Keratinocyte (primary cell): ENCODE measurements at regions not wholly inside any gene's neighbourhood (a gene's known extent, or its start where the extent isn't known, plus 50 kb on each side); places are given as distances from the start of the nearest gene placed in this dataset.

Source experiments
- DNase-seq: peaks from one replicate; pipeline ENCODE4 v3.0.0-alpha.2; 2011; ENCODE audit warnings: low read depth, missing footprints, low spot score
- FAIRE-seq: peaks from 2 replicates; lab custom pipeline; 2011; peaks lifted over from hg19 to GRCh38; lab: Jason Lieb, UNC
- H2AFZ ChIP-seq: 2 replicates; pipeline ENCODE4 v1.6.0; 2012; ENCODE audit warnings: low read length, control low read depth, inconsistent platforms; ENCODE audit not compliant: control insufficient read depth
- H3K27ac ChIP-seq: 2 replicates; pipeline ENCODE4 v1.5.1; 2011; ENCODE audit warnings: low read length; ENCODE audit not compliant: control insufficient read depth, insufficient read depth
- H3K27me3 ChIP-seq: 3 replicates; pipeline ENCODE4 v1.6.0; 2011; ENCODE audit warnings: low read length; ENCODE audit not compliant: control insufficient read depth, insufficient read depth; ENCODE audit errors: extremely low read depth
- H3K36me3 ChIP-seq, 2 experiments: 2 replicates in 1 of 2; 3 replicates in 1 of 2; pipeline ENCODE4 v1.5.1; 2011; ENCODE audit warnings: low read length in 2 of 2, mild to moderate bottlenecking in 1 of 2; ENCODE audit not compliant: control insufficient read depth in 2 of 2, insufficient read depth in 2 of 2; ENCODE audit errors: extremely low read depth in 1 of 2
- H3K4me1 ChIP-seq: 3 replicates; pipeline ENCODE4 v1.5.1; 2011; ENCODE audit warnings: low read length; ENCODE audit not compliant: control insufficient read depth, insufficient read depth; ENCODE audit errors: extremely low read depth
- H3K4me2 ChIP-seq: 3 replicates; pipeline ENCODE4 v1.6.0; 2011; ENCODE audit warnings: low read depth, low read length; ENCODE audit not compliant: control insufficient read depth, insufficient read depth; ENCODE audit errors: extremely low read depth
- H3K4me3 ChIP-seq, 3 experiments: fragments of 200-600 bp in 1 of 3; sonication (generic) in 1 of 3; 2 replicates in 2 of 3; 3 replicates in 1 of 3; pipeline ENCODE4 v1.5.1; 2011 to 2016; ENCODE audit warnings: low read length in 3 of 3, mild to moderate bottlenecking in 3 of 3, control low read depth in 2 of 3, inconsistent platforms in 1 of 3, low read depth in 1 of 3, mixed read lengths in 1 of 3, mixed run types in 1 of 3, moderate library complexity in 1 of 3; ENCODE audit not compliant: control insufficient read depth in 2 of 3, insufficient read depth in 2 of 3; ENCODE audit errors: extremely low read depth in 1 of 3
- H3K79me2 ChIP-seq: 2 replicates; pipeline ENCODE4 v1.6.0; 2012; ENCODE audit warnings: low read length; ENCODE audit not compliant: control insufficient read depth, insufficient read depth
- H3K9ac ChIP-seq: 3 replicates; pipeline ENCODE4 v1.6.0; 2011; ENCODE audit warnings: low read length; ENCODE audit not compliant: control insufficient read depth, insufficient read depth; ENCODE audit errors: extremely low read depth
- H3K9me1 ChIP-seq: 3 replicates; pipeline ENCODE4 v1.6.0; 2011; ENCODE audit warnings: low read length; ENCODE audit not compliant: control insufficient read depth, insufficient read depth; ENCODE audit errors: extremely low read depth
- H3K9me3 ChIP-seq: 2 replicates; pipeline ENCODE4 v1.5.1; 2012; ENCODE audit warnings: low read depth, low read length; ENCODE audit not compliant: control insufficient read depth
- H4K20me1 ChIP-seq: 3 replicates; pipeline ENCODE4 v1.6.0; 2011; ENCODE audit warnings: low read length; ENCODE audit not compliant: control insufficient read depth, insufficient read depth; ENCODE audit errors: extremely low read depth
- CTCF ChIP-seq, 3 experiments: IDR thresholded peaks in 1 of 3; conservative IDR thresholded peaks in 1 of 3; optimal IDR thresholded peaks in 1 of 3; 2 replicates in 2 of 3; 3 replicates in 1 of 3; pipeline versions ENCODE3 to v1.5.1; 2011; ENCODE audit warnings: low read length in 3 of 3, mild to moderate bottlenecking in 3 of 3, moderate library complexity in 2 of 3, control low read depth in 1 of 3, inconsistent platforms in 1 of 3; ENCODE audit not compliant: insufficient read depth in 2 of 3; ENCODE audit errors: extremely low read depth in 1 of 3
- EZH2 ChIP-seq: IDR thresholded peaks from one replicate; pipeline ENCODE4 v1.6.1; 2012; ENCODE audit warnings: inconsistent platforms, mild to moderate bottlenecking, low read length, moderate library complexity
- dilution Hi-C: fragments of 300-500 bp; cut with MboI; formaldehyde crosslinking; loops from one replicate; pipeline ENCODE4 v1.7.0; 2020; ENCODE audit warnings: low sequenced_read_pairs; ENCODE audit not compliant: extremely low pct_ligation_motif_present

DNA sequence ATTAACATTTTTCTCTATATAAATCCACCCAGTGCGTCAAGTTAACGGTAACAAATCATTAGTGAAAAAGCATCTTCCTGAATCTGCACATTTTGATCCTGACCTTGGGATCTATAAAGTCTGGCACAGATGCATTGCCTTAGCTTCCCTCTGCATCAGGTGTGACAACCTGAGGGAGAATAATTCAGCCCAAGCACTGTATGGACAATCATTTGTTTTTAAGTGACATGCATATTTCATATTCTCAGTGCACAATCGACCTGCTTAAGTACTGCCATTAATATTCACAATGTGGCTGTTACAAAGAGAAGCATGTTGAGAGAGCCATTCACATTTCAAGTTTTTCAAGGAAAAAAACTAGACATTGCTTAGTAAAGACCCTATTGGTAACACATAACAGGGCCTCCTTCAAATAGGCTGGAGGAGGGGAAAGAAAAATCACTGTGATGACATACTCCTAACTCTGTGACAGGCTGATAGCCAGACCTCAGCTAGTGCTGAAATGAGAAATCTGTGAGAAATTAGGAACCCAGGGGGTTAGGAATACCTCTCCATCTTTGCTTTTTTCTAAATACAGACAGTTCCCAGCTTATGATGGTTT lies 505.3 kb upstream of the CDH5 start:
- DNase-seq = no peak
- no peak for TF ChIP-seq CTCF (optimal IDR thresholded peaks at IDR 0.05 in 1 of 3, IDR thresholded peaks at IDR 0.05 in 1 of 3, conservative IDR thresholded peaks at IDR 0.05 in 1 of 3; ENCODE audit: extremely low read depth in 1 of 3, insufficient read depth in 2 of 3, low read length in 3 of 3)
- TF ChIP-seq EZH2 = no peak
- H3K36me3 ChIP-seq = no peaks in the 10 kb centered on the region
- H3K79me2 ChIP-seq = no peaks in the 10 kb centered on the region
- FAIRE-seq = no peak
- dilution Hi-C loops = no loop called here
- no peak overlapping the region for H3K9ac ChIP-seq
- H3K9me1 ChIP-seq = no peaks in the 10 kb centered on the region
- no peak overlapping the region for H3K4me3 ChIP-seq
- no peak overlapping the region for H2AFZ ChIP-seq
- H3K4me1 ChIP-seq = no peaks in the 10 kb centered on the region
- H3K27ac ChIP-seq = no peak overlapping the region
- H3K4me2 ChIP-seq = no peak overlapping the region
- no peaks in the 10 kb centered on the region for H3K9me3 ChIP-seq
- no peaks in the 10 kb centered on the region for H3K27me3 ChIP-seq
- H4K20me1 ChIP-seq = no peaks in the 10 kb centered on the region

DNA sequence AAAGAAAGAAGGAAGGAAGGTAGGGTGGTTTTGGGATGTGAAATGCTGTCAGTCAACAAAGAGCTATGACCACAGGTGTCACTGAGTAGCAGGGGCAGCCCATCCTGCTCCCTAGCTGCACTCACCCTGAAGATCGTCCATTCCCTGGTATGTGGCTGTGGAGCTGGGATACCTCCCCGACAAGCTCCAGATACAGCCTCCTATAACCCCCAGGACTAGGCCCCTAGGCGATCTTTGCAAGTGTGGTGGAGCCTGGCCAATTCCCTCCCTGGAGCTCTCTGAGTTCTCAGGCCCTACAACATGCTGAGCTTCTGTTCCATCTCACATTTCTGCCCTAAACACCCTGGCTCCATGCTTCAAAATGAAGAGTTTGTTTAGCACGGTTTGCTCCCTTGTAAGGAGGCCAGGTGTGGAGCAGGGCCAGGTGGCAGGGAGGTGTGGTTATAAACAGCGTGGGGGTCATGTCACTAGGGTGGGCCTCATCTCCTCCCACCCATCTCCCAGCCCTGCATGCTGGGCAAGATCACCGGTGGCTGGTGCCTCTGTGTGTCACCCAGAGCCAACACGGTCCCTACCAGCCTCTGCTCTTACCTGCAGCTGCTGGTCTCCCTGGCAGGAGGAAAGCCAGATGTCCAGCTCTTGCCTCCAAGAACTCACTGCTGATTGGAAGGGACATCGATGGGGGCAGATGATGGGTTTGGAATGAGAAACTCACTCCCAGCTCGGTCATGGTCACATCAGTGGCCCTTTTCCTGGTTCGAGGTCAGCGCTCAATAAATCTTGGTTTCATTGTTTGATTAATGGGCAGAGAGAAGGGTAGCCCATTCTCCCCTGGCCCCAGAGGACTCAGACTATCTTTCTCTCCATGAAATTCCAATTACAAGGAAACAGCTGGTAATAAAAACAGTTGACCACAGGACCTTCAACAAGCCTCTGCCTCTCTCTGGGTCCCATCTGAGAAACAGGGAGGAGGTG lies 511.0 kb upstream of the CDH5 start:
- Histone ChIP-seq H3K36me3 (no peaks in the 10 kb centered on the region), H3K4me3 (no peak overlapping the region), H4K20me1 (no peaks in the 10 kb centered on the region), H3K4me2 (no peak overlapping the region), H3K79me2 (no peaks in the 10 kb centered on the region), H3K9me1 (no peaks in the 10 kb centered on the region), H3K9ac (no peak overlapping the region), H3K27ac (no peak overlapping the region), H3K9me3 (no peaks in the 10 kb centered on the region), H2AFZ (no peak overlapping the region), H3K4me1 (no peaks in the 10 kb centered on the region), H3K27me3 (no peaks in the 10 kb centered on the region)
- DNase-seq (no peak), FAIRE-seq (no peak)
- TF ChIP-seq EZH2 (no peak), CTCF (optimal IDR thresholded peaks at IDR 0.05 in 1 of 3, IDR thresholded peaks at IDR 0.05 in 1 of 3, conservative IDR thresholded peaks at IDR 0.05 in 1 of 3; ENCODE audit: extremely low read depth in 1 of 3, insufficient read depth in 2 of 3, low read length in 3 of 3) (no peak)
- dilution Hi-C loops = no loop called here
